ENCODE measurements at regions not wholly inside any gene's neighbourhood (a gene's known extent, or its start where the extent isn't known, plus 50 kb on each side); places are given as distances from the start of the nearest gene placed in this dataset.
"Not testable (repeated sequence)": the region's sequence is repeated elsewhere in the genome, so short reads cannot be mapped to it uniquely, and the experiment has no call there.

DNA sequence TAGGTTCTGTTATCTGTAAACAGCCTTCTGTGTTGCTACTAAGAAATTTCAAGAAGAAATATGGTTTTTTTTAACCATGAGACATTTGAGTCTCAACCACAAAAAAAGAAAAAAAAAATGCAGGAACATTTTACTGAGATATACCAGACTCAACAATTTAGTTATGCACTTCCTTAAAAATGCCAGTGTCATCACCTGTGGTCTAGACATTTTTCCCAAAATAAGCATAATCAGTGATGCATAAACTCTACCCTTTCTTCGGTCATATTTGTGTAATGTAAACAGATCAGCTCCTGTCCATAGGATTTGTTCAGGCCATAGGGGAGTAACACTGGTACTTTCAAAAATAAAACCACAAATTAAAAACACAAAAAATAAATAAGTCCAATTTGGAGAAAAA, 122.6 kb upstream of the TNFSF4 start:
- TF ChIP-seq EZH2 (IDR thresholded peaks at IDR 0.05; ENCODE audit: low read depth) (no peak), CTCF (conservative IDR thresholded peaks at IDR 0.05) (no peak)
- DNase-seq, result no peak
- Histone ChIP-seq H4K20me1 (ENCODE audit: insufficient read depth) (no peaks in the 10 kb centered on the region), H3K9me2 (ENCODE audit: insufficient read depth) (no peaks in the 10 kb centered on the region), H3K4me1 (replicated peaks; ENCODE audit: insufficient read depth) (no peaks in the 10 kb centered on the region), H3K4me2 (no peak overlapping the region), H2AFZ (no peak overlapping the region), H3K4me3 (no peak overlapping the region), H3K9me3 (ENCODE audit: insufficient read depth, low read depth) (no peaks in the 10 kb centered on the region; the same call in 1 of the 2 replicates), H3K79me2 (ENCODE audit: low read depth) (no peaks in the 10 kb centered on the region), H3K36me3 (ENCODE audit: low read depth) (no peaks in the 10 kb centered on the region), H3K27me3 (ENCODE audit: insufficient read depth, low read depth) (no peaks in the 10 kb centered on the region), H3K27ac (no peak overlapping the region), H3F3A (ENCODE audit: insufficient read depth, low read depth) (no peaks in the 10 kb centered on the region)
- ChIA-PET CTCF (no interaction called here), POLR2A (ENCODE audit: unreplicated experiment) (no interaction called here)
- BruUV-seq (replicated peaks), result no TSS peak
- intact Hi-C loops (cut with micrococcal nuclease; ENCODE audit: unreplicated experiment), result no loop called here

GRCh38 chr1:173330149-173330951, 123.2 kb upstream of the TNFSF4 start:
- no peak for DNase-seq
- no peaks in the 10 kb centered on the region for H3K36me3 ChIP-seq (ENCODE audit: low read depth)
- intact Hi-C loops (cut with micrococcal nuclease; ENCODE audit: unreplicated experiment), result no loop called here
- H3F3A ChIP-seq (ENCODE audit: insufficient read depth, low read depth), result no peaks in the 10 kb centered on the region
- POLR2A ChIA-PET (ENCODE audit: unreplicated experiment), result no interaction called here
- H3K9me2 ChIP-seq (ENCODE audit: insufficient read depth), result no peaks in the 10 kb centered on the region
- no peaks in the 10 kb centered on the region for H3K4me1 ChIP-seq (replicated peaks; ENCODE audit: insufficient read depth)
- H3K79me2 ChIP-seq (ENCODE audit: low read depth), result no peaks in the 10 kb centered on the region
- CTCF ChIA-PET, result no interaction called here
- no peaks in the 10 kb centered on the region for H3K27me3 ChIP-seq (ENCODE audit: insufficient read depth, low read depth)
- H4K20me1 ChIP-seq (ENCODE audit: insufficient read depth), result no peaks in the 10 kb centered on the region
- no peaks in the 10 kb centered on the region; the same call in 1 of the 2 replicates for H3K9me3 ChIP-seq (ENCODE audit: insufficient read depth, low read depth)
- no peak overlapping the region for H3K4me3 ChIP-seq
- no peak overlapping the region for H3K27ac ChIP-seq
- no peak overlapping the region for H2AFZ ChIP-seq
- BruUV-seq (replicated peaks), result no TSS peak
- no peak overlapping the region for H3K4me2 ChIP-seq
- TF ChIP-seq CTCF (conservative IDR thresholded peaks at IDR 0.05), result no peak

- H2AFZ ChIP-seq, result not testable (repeated sequence)
These were observed 123.9 kb upstream of the TNFSF4 start for GRCh38 chr1:173330952-173331548.

More at GRCh38 chr1:173330952-173331548, 123.9 kb upstream of the TNFSF4 start:
- intact Hi-C loops (cut with micrococcal nuclease; ENCODE audit: unreplicated experiment); H3K27me3 ChIP-seq (ENCODE audit: insufficient read depth, low read depth); H3K4me1 ChIP-seq (replicated peaks; ENCODE audit: insufficient read depth); H4K20me1 ChIP-seq (ENCODE audit: insufficient read depth); H3K4me3 ChIP-seq; H3K79me2 ChIP-seq (ENCODE audit: low read depth); DNase-seq; CTCF ChIA-PET; BruUV-seq (replicated peaks); H3K36me3 ChIP-seq (ENCODE audit: low read depth); H3K9me3 ChIP-seq (ENCODE audit: insufficient read depth, low read depth); H3K9me2 ChIP-seq (ENCODE audit: insufficient read depth); H3K27ac ChIP-seq; H3F3A ChIP-seq (ENCODE audit: insufficient read depth, low read depth); H3K4me2 ChIP-seq; POLR2A ChIA-PET (ENCODE audit: unreplicated experiment): not testable (repeated sequence)
